HG02943 (cell line): ENCODE measurements at regions not wholly inside any gene's neighbourhood (a gene's known extent, or its start where the extent isn't known, plus 50 kb on each side); places are given as distances from the start of the nearest gene placed in this dataset.
"Not testable (repeated sequence)": the region's sequence is repeated elsewhere in the genome, so short reads cannot be mapped to it uniquely, and the experiment has no call there.

ENCODE experiments used
- ATAC-seq: cut with Tn5 transposase; IDR thresholded peaks from one replicate; pipeline ENCODE4 v1.9.1; 2021; ENCODE audit warnings: mild to moderate bottlenecking, low read depth, moderate library complexity; ENCODE audit not compliant: unreplicated experiment

DNA sequence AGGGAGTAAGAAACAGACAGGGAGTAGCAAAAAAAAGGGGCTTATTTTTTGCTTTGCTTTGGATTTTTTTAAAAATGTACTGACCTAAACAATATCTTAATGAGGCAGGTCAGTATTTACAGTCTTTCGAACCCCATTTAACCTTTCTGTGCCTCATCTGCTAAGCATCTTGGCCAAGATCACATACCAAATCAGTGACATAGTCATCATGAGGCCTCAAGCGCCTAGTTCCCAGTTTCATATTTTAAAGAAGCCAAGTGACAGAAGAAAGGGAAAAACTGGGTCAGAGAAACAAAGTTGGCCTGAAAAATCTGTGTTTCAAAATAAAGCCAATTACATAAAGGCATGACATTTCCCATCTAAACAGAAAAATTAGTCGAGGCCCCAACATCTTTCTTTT is 94.6 kb upstream of the WDR44 start:
- ATAC-seq, result no peak

DNA sequence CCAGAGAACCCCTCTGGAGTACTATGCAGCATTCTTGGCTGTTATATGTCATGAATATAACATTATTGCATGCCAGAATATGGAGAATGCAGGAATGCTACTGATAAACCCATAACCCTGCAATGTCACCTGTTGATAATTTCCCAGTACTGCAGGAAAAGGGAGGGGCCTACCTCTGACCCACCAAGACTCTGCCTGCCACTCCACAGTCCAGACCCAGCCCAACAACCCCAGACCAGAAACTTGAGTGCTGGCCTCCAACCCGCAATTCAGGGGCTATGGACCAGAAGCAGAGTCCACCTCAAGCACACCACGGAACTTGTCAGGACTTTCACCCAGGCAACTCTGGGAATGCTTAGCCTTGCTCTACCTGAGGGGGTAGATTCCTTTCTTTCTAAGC is 92.9 kb upstream of the WDR44 start:
- no peak for ATAC-seq

DNA sequence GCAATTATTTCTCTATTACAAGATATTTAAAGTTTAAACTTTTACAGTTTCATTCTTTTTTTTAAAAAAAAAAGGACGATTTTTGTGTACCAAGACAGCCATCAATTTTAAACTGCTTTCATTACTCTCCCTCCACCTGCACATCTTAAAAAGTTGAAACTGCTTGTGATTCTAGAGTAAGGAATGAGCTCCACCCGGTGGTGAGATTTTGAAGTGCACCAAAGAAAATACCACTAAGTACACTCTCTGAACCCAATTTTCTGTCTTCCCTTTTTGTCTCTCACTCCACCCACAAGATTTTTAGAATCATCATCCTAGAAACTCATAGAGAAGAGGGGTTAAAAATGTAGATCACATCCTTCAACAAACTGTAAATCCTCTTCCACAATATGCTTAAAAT is 91.3 kb upstream of the WDR44 start:
- no peak for ATAC-seq

DNA sequence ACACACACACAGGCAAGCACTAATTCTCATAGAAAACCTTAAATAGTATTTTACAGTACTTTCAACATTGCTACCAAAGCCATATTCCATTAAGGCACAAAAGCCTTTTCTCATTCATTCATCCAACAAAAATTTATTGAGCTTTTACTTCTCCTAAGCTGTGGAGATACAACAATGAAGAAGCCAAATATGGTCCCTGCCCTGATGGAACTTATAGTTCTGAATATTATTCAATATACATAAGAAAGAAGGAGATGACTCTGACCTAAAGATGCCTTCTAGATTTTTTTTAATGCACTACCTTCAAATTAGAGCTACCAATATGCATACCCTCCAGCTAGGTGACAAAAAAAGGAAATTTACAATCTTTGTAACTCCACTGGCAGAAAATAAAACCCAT is 90.0 kb upstream of the WDR44 start:
- no peak for ATAC-seq

DNA sequence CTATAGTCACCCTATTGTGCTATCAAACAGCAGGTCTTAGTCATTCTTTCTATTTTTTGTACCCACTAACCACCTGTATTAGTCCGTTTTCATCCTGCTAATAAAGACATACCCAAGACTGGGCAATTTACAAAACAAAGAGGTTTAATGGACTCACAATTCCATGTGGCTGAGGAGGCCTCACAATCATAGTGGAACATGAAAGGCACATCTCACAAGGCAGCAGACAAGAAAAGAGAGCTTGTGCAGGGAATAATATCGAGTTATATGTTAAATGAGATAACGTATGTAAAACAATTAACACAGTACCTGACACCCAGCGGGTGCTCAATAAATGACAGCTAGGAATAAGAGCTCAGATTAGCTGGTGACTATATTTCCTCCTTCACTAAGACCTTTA is 88.1 kb upstream of the WDR44 start:
- no peak for ATAC-seq

DNA sequence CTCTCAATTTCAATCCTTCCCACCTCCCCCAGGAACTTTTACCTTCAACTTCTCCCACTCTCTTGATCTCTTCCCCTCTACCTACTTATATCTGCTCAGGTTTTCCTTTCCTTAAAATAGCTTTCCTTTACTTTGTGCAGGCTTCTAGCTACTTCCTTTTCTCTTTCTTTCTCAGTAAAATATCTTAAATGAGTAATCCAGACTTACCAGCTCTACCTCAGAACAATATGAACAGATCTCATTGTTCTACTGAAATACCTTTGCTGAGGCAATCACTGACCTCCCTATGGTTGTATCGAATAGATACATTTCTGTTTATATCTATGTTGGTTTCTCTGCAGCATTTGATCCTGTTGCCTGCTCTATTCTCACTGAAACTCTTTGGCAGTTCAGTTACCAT is 86.7 kb upstream of the WDR44 start:
- no peak for ATAC-seq

DNA sequence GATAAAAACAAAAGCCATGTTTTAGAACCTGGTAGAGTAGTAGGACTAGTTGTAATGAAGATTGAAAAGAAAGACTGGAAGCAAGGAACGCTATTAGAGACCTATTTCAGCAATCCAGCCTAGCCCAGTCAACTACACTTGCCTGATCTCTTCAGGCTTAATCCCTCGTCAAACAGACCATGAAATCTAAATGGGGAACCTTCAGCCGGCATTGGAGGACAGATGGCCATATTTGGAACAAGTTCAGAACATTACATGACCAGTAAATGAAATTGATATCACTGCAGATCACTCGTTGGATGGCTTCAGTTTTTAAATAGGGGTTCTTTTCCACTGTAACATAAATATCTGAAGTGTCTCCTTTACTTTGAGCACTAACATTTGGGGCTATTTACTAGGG is 84.8 kb upstream of the WDR44 start:
- no peak for ATAC-seq

DNA sequence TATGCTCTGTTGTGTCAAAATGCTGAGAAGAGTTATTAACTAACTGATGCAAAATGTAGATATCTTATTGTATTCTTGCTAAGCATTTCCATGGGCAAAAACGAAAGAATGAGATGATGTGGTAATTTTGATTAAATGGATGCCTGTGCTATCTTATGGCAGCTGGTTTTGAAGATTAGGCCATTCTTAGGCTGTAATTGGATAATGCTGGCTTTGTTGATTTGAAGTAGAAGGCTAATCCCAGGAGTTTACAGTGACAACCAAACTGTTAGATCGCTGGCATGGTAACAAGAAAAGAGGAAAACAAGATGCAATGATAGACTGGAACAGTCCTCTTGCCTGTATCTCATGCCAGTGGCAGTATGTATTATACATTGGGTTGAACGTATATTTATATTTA is 74.1 kb upstream of the WDR44 start:
- ATAC-seq, result no peak

DNA sequence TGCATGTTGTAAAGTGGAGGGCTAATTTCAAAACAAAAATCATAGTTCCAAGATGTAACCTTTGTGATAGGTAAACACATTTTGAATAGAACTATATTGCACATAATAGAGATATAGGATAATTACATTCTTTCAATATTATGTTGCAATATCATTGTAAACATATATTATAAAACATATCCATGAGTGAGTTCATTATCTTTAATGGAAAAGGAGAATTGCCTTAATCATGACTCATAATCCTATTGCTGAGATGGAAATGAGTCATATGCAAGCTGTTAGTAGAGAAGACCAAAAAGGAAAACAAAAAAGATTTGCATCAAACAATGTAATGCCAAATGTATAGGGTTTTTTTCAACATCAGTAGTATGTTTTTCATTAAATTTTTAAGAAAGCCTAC is 73.7 kb upstream of the WDR44 start:
- ATAC-seq, result no peak

DNA sequence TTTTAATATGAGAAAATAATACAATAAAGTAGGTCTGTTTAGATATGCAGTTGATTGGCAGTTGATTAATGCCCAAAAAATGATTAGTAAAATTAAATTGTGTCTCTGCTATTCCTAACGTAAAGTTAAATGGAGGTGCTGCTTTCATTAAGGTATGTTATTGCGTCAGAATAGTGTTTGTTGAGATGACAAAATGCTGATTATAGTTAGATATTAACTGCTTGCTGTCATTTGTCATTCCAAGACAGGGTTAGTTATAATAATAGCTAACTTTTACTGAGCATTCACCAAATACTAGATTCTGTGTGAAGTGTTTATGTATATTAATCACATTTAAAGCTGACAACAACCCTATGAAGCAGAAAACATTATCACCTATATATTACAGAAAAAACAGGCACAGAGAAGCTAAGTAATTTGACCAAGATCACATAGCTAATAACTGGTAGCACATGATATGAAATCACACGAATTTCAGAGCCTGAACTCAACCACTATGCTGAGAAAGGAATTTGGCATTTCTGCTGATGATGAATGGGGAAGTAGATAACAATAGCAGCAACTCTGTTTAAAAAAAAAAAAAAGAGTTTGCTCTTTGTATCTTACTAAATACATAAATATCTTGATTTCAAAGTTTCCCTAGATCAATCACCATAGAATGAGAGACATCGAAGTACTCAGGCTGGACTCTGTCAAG is 59.7 kb upstream of the WDR44 start:
- no peak for ATAC-seq

DNA sequence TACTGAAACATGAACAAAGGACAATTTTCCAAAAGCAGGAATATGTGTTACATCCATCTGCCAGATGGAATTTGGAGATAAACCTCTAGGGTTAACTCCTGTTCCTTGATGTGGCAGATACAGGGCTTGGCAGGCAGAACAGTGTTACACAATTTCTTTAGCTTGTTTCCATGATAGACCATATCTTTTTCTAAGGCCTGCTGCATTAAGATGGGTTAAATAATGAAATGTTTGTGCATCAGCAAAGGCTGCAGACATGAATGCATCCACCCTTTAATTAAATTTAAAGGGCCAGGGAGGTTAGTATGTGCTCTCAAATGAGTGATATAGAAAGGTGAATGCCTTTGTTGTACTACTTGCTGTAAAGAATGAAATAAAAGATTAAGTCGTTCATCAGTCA is 50.1 kb upstream of the WDR44 start:
- not testable (repeated sequence) for ATAC-seq
